Hepatic stellate cell (primary cell): ENCODE measurements at regions not wholly inside any gene's neighbourhood (a gene's known extent, or its start where the extent isn't known, plus 50 kb on each side); places are given as distances from the start of the nearest gene placed in this dataset.

Experiments used
- DNase-seq: peaks from one replicate; pipeline ENCODE4 v3.0.0; 2011; ENCODE audit warnings: low spot score

DNA sequence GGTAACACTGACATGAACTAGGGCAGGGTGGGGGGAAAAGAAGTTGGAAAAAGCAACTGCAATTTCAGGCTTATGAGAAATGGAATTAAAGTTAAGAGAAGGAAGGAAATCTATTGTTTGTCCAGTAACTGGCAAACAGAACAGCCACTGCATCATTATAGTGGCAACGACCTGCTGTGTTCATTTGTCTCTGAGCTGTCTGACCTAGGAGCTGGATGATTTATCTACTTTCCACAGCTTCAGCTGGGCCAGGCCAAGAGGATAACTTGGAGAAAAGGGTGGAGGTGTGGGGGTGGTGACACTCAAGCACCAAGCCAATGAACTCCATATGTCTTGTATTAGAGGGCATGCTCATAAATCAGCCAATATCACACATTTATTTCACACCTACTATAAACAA, 291.5 kb upstream of the KLHL29 start:
- DNase-seq: no peak

DNA sequence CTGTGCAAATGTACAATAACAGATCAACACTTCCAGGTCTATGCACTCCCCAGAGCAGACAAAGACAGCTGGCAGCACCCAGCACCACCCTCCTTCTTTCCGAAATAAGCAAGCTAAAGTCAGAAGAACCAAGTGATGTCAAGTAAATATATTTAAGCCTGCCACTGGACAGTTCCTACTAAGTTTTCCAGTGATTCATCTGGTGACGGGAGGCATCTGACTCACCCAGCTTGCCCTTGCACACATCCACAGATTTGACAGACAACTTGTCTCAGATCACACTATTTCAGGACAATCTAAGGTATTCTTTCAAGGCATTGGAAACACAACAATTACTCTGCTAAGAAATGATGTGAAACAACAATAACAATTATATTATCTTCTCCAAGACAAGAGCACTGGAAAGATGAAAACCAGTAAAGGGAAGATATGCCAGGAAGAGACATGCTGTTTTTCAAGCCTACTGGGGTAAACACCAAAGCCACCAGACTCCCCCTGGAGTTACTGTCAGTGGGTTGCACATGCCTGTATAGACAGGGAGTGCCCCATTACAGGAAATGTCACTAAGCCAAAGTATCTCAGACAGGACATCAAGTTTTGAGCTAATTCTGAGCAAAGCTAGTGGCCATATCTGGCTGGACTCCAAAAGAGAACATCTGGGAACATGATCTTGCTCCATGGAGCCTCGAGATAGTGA, 287.9 kb upstream of the KLHL29 start:
- DNase-seq: no peak

DNA sequence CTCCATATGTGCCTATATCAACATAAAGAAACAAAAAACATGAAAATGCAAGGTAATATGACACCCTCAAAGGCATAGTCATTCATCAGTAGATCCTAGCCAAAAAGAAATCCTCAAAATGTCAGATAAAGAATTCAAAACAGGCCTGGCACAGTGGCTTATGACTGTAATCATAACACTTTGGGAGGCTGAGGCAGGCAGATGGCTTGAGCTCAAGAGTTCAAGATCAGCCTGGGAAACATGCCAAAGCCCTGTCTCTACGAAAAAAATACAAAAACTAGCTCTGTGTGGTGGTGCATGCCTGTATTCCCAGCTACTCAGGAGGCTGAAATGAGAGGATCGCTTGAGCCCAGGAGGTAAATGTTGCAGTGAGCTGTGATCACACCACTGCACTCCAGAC, 284.6 kb upstream of the KLHL29 start:
- no peak for DNase-seq

DNA sequence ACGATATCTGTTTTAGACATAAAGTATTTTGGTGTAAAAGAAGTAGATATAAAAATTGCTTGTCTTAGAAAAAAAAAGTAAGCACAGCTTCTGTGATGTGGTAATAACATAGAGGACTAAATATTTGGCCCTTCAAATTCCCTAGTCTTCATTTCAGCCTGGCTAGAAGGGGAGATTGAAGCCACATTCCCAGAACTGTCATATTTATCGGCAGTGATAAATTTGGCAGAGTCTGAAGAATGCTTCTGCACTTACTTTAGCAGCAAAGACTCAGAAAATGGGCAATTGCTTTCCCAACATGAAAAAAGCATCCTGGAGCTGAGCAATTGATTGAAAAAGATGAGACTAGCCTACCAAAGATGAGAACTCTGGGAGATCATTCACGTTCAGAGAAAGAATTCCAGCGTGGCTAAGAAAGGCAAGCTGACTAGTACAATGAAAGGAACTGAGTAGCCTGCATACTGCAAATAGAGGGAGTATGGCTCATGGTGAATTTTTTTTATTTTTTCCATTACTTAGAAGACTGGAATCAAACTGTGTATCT, 278.7 kb upstream of the KLHL29 start:
- DNase-seq: no peak

DNA sequence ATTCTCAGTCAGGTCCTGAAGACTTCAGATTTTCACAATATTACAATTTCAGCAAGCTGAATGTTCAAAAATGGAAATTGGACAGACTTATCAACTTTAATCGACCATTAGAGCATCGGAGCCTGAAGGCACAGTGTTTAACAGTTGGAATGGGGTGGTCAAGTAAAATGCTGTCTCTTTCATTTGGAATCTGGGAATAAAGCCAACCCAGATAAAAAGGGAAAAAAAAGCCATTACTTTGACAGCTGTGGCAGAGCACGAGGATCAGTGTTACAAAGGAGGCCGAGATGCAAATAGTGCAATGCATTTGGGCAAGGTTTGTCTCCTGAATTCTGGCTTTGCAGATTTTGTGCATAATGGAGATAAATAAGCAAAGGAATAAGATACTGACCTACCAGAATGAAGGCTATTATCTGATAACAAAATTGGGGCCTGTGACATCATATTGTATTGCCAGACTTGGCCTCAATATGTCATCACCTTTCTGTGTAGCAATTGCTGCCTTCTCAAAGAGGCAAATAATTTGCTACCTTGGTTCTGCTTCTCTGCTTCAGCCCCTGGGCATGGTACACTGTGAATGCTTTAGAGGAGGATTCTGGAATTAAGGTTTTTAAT, 277.5 kb upstream of the KLHL29 start:
- no peak for DNase-seq

DNA sequence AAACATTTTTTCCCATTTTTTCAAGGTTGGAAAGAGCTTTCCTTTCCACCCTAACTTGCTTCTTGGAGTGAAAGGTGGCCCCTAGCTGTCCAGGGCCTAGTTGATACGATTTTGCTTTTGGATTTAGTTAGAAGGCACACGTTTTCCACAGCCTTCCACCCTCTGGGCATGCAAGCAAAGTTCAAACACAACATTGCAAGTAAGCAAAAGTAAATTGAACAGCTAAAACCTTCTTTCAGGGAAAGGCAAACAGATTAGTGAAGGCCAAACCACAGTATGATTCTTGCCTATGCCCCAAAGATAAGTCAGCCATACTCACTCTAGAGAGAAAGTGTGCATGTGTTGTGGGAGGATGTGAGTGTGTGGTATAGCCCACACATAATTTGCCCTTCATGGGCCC, 273.7 kb upstream of the KLHL29 start:
- no peak for DNase-seq

DNA sequence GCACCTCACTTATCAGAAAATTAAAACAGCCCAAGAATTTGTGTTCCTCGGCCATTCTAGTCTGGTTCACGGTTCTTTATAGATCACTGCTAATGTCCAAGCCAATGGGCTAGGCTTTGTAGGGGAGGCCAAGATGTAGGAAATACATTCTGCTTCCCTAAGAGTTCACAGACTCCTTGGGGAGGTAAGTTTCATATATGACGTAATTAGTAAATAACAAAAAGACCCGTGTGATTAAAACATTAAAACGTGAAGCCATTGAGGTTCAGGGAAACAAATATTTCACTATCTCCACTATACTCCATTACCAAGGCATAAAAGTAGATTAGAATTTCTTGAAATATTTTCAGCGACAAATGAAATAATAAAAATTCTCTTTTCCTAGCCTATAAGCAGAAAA, 272.5 kb upstream of the KLHL29 start:
- DNase-seq: no peak

DNA sequence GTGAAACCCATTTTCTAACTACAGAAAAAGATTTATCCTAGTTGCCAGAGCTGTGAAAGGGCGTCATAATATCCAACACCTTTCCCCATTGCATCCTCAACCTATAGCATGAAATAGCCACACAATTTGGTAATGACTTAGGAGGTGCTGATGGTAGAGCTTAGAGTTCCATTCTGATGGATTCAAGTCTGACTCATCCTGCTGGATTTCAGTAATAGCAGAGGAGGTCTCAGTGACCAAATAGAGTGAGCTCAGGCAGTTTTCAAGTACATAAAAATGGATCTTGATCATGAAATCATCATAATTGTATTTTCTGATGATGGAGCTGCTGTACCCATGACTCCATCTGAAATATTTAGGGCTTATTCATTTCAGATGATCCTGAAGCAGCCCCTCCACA, 270.7 kb upstream of the KLHL29 start:
- no peak for DNase-seq

DNA sequence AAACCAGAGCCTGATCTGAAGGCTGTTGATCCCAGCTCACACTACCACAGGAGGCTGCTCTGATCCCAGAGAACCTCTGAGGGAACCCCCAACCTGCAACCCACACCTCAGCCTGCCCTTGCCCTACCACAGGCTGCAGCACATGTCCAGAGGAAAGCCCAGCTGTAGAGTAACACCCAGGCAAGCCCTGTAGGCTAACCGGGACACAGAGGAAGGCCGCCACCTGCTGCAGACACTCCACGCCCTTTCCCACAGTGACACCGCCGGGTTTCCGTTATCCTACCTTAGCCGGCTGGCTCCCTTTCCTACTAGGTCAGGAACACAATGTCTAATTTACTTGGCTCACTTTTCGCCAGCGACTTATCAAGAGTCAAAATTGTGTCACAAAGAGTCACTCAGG, 266.7 kb upstream of the KLHL29 start:
- DNase-seq: no peak

DNA sequence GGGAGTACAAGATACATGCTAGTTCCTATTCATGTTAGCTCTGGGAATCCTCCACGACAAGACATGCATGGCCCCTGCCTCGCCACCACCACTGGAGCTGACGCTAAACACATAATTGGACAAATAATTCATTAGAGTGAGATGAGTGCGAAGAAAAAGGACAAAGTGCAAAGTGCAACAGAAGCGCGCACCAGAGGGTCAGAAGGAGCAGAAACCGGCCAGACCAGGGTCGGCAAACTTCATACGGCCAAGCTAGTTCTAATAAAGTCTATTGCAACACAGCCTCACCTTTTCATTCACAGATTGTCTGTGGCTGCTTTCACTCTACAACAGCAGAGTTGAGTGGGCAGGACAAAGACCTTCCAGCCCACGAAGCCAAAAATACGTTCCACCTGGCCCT, 266.1 kb upstream of the KLHL29 start:
- no peak for DNase-seq

DNA sequence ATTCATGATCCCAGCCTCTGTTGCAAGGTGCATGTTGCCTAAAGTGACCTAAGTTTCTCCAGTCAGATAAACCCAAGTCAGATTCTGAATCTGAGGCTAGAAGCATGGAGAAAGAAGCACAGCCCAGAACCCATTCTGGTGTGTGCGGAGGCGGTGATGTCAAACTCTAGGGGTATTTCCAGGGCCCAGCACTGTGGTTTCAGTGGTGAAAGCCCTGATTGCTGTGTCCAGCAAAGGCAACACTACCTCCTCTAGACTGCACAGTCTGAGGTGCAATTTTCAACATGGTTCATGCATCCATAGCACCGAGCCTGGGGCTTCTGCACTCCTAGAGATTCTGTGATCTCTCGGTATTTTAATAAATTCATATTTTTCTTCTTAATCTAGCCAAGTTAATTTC, 264.8 kb upstream of the KLHL29 start:
- no peak for DNase-seq

DNA sequence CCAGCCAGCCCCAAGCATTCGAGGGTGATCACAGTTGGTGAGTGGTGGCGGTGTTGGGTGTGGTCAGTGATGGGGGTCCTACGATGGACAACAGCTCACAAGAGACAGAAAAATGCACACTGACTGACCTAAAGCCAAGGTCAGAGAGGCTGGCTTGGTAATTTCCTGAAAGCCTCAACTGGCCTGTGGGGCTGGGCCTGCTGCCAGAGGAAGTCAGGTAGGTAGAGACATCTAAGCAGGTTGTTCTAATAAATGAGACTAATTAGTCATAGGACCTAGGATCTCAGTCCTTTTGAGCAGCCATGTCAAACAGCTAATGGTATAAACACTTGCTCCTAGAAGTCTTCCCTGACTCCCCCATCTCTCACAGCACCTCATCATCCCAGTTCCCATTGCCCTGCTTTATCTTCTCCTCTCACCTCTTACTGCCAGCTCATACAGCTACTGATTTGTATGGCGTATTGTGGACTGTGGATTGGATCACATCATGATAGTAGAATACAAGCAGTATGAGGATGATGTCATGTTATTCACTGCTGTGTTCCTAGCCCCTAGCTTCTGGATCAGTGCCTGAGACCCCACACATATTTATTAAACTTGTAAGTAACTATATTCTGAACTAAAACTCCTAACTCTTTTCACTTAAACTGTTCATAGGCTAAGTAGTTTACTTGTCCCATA, 262.9 kb upstream of the KLHL29 start:
- DNase-seq: no peak

DNA sequence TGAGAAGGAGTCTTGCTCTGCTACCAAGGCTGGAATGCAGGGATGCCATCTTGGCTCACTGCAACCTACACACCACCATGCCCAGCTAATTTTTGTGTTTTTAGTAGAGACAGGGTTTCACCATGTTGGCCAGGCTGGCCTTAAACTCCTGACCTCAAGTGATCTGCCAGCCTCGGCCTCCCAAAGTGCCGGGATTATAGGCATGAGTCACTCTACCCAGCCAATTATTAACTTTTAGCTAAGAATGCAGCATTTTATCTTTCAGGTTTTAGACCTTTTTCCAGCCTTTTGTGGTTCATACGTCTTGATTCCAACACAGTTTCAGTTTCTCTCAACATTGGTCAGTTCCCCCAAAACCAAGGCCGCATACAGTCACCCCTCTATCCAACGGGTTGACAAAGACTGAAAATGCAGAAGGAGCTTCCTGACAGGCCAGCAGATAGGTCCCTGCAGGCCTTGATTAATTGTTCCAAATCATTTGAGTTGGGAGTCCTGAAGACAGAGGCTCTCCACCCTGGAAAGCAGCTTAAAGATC, 262.2 kb upstream of the KLHL29 start:
- DNase-seq: no peak

DNA sequence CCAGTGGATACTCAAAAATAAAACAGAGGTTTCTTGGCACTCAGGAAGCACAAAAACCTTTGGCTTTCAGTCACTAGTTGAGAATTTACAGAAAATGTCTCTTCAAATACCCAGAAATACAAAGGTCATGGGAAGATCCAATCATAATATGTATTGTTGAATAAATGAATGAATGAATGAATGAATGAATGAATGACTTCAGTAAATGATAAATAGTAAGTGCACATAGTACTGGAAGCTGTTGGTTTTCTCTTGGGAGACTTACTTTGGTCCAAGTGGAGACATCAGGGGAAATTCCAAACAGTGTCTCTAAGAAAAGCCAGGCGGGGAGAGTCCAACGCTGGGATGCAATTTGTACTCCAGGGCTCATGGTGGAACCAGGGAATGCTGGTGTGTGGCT, 261.3 kb upstream of the KLHL29 start:
- no peak for DNase-seq

DNA sequence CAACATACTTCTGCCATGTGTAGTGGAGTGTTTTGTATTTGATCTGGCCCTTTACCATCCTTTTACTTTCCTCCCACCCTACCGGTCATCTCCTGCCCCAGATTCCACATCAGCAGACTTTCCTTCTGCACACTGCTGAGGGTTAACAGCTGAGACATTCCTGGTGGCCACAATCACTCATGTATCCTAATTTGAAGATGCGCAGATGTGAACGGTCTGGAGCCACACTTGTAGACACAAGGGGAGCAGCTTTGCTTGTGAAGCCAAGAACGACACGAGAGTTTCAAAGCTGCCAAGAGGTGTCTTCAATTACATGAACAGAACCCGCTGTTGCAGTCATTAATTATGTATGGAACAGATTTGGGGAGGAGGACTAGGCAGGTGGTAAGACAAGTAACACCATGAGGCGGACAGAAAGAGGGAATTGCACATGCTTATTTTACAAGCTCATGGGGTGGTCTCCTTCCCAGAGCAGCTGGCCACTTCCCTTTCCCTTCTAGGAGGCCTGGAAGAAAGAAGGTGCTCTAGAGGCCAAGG, 260.7 kb upstream of the KLHL29 start:
- no peak for DNase-seq

DNA sequence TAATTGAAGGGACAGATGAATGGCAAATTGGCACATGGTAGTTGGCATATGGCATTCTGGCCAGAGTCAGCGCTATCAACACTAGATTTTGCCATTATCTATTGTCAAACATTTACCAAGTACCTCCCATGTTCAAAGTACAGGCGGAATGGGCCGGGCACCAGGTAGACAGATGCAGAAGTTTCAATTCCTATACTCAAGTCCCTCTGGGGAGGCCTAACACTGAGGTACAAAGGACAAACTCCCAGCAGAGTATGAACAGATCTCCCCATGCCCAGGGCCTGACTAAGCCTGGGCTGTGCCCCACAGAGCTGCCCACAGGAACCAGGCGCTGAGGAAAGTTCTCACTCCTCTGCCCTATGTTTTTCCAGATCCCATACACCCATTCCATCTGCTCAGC, 257.5 kb upstream of the KLHL29 start:
- no peak for DNase-seq

DNA sequence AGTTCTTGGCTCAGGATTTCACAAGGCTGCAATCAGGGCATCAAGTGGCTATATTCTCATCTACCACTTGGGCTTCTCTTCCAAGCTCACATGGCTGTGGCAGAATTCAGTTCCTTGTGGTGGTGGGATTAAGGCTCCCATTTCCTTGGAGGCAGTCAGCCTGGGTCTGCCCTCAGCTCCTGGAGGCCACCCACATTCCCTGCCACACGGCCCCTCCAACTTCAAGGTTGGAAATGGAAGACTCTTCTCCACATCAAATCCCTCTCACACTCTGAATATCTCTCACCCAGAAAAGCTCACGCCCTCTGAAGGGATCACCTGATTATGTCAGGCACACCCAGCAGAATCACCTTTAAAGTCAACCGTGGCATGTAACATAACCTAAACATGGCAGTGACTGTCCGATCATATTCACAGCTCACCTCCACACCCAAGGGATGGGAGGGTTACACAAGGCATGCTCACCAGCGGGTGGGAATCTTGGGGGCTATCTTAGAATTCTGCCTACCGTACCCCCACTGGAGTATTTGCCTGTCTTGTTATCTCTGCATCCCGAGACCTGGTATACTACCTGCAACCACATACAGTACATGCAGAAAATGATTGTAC, 256.2 kb upstream of the KLHL29 start:
- DNase-seq: no peak

DNA sequence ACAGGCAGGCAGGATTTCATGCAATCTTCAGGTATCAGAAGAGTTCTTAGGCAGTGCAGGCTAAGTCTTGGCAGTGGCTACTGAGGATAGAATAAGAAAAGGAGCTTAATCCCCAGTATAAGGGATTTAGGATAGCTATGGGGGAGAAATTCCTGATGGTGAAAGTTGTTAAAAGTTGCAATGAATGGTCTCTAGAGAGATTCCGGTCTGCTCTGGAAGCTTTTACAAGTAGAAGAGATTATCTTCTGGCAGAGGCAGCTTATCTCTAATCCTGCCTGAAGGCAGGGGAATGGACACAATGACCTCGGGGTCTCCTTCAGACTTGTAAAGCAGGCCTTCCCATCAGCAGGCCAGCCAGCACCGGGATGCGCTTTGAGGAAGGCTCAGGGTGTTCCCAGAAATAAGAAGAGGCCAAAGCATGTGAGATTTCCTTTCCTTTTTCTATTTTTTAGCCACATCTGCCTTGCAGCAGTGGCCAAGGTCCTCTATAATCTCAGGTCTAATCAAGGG, 253.9 kb upstream of the KLHL29 start:
- DNase-seq: no peak

DNA sequence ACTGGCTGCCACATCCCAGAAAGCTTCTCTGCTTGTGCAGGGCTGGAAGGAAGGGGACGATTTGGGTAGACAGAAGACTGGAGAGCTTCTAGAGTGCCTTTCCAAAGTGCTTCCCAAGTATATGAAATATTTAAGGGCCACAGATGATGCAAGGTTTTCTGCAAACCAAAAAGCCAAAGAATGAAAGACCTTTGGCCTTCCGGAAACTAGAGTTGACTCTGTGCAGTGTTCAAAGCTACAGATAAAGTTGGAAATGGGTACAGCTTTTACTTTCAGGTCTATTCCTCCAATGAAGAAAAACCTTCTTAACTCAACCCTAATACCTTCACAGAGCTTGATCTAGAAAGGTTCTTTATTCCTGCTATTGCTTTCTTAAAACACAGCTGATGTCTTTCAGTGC, 253.0 kb upstream of the KLHL29 start:
- no peak for DNase-seq

DNA sequence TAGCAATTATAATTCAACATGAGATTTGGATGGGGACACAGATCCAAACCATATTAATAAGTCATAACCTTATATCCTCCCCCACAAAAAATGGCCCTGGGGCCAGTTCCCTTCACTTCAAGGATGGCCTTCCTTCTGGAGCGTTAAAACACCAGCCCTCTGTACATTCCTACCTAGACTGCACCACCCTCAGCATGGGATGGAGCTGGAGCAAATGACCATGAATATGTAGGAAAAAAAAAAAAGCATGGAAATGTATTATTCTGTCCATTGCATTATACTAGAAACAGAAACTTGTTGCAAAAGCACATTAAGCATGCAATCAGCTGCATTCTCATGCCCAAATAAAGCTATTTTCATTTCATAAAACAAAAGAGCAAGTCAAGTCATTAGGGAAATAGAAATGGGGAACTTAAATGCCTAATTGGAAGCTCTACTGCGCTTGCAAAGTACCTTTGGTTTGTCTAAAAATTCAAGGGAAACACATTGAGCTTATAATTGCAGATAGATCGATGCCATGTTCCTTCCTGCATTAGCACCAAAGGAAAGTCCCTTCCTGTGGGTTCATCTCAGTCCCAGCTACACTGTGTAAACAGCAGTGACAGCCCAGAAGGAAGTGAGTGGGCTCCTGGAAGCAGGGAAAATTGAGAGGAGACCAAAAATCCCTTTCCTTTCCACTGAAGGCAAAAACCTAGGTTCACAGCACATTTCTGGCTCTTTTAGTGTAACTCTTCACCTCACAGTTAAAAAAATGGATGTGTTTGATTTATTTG, 252.0 kb upstream of the KLHL29 start:
- no peak for DNase-seq

DNA sequence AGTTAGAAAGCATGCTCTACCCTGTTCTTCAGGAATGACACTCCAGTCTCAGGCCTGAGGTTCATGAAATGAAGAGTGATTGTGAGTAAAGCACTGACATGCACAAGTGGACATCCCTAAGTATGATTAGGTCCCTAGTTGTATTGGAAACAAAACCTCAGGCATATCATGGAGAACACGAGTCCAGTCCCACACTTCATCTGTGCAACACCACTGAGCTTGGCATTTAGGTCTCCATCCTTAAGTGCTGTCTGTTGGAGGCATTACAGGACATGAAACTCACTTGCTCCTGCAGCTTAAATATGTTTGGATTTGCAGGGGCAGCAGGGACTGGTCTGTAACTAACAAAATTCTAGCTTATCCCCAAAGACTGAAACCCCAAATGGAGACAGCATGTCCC, 250.3 kb upstream of the KLHL29 start:
- no peak for DNase-seq
